SK-N-SH (cell line): ENCODE measurements at regions not wholly inside any gene's neighbourhood (a gene's known extent, or its start where the extent isn't known, plus 50 kb on each side); places are given as distances from the start of the nearest gene placed in this dataset.
"Not testable (repeated sequence)": the region's sequence is repeated elsewhere in the genome, so short reads cannot be mapped to it uniquely, and the experiment has no call there.

Experiments
- CTCF ChIA-PET: fragments of 300-600, 350-600 bp; formaldehyde crosslinking; extraction: SDS; loops from one replicate; lab custom pipeline; 2021; lab: Yijun Ruan, JAX
- POLR2A ChIA-PET: fragments of 350-600 bp; sonication (Branson Sonifier 250); formaldehyde crosslinking; extraction: SDS; loops from one replicate; lab custom pipeline; 2020; ENCODE audit warnings: antibody characterized with exemption, inconsistent platforms; lab: Yijun Ruan, JAX
- DNase-seq: peaks from one replicate; pipeline ENCODE4 v3.0.0; 2012
- H2AFZ ChIP-seq: fragments of 200-600 bp; sonication (generic); 2 replicates; pipeline ENCODE4 v1.8.1; 2016; ENCODE audit warnings: antibody characterized with exemption, mild to moderate bottlenecking, low read depth
- H3F3A ChIP-seq: fragments of 200-600 bp; sonication (generic); replicated peaks from 2 replicates; pipeline ENCODE3; 2016; ENCODE audit warnings: antibody characterized with exemption, mild to moderate bottlenecking; ENCODE audit not compliant: insufficient read depth
- H3K27ac ChIP-seq, 2 experiments: fragments of 200-500 bp in 1 of 2; fragments of 200-600 bp in 1 of 2; sonication (Bioruptor generic) in 1 of 2; sonication (generic), shearing (Covaris generic) in 1 of 2; 2 replicates each; pipeline versions ENCODE4 v1.5.1 to v1.6.1; 2014 to 2016; ENCODE audit warnings: low read depth in 2 of 2, inconsistent platforms in 1 of 2, low read length in 1 of 2, mild to moderate bottlenecking in 1 of 2, mixed read lengths in 1 of 2
- H3K27me3 ChIP-seq: fragments of 200-600 bp; sonication (generic), shearing (Covaris generic); 2 replicates; pipeline ENCODE4 v1.6.1; 2016; ENCODE audit warnings: mixed run types; ENCODE audit not compliant: insufficient read depth
- H3K36me3 ChIP-seq, 2 experiments: fragments of 200-500 bp in 1 of 2; fragments of 200-600 bp in 1 of 2; sonication (Bioruptor generic) in 1 of 2; sonication (generic) in 1 of 2; replicated peaks in 1 of 2; 2 replicates each; pipeline versions ENCODE3 to v1.5.1; 2014 to 2016; ENCODE audit warnings: low read length in 1 of 2, mild to moderate bottlenecking in 1 of 2; ENCODE audit not compliant: insufficient read depth in 2 of 2, control insufficient read depth in 1 of 2
- H3K4me1 ChIP-seq, 2 experiments: fragments of 200-500 bp in 1 of 2; fragments of 200-600 bp in 1 of 2; sonication (Bioruptor generic) in 1 of 2; sonication (generic), shearing (Covaris generic) in 1 of 2; 2 replicates each; pipeline versions ENCODE4 v1.5.1 to v1.6.1; 2014 to 2016; ENCODE audit warnings: low read depth in 1 of 2, low read length in 1 of 2, mixed run types in 1 of 2; ENCODE audit not compliant: insufficient read depth in 2 of 2, control insufficient read depth in 1 of 2
- H3K4me2 ChIP-seq: fragments of 200-600 bp; sonication (generic), shearing (Covaris generic); 2 replicates; pipeline ENCODE4 v1.6.1; 2017; ENCODE audit warnings: mixed run types
- H3K4me3 ChIP-seq, 2 experiments: fragments of 200-500 bp in 1 of 2; fragments of 200-600 bp in 1 of 2; sonication (Bioruptor generic) in 1 of 2; sonication (generic), shearing (Covaris generic) in 1 of 2; 2 replicates each; pipeline versions ENCODE4 v1.5.1 to v1.8.1; 2014 to 2016; ENCODE audit warnings: low read depth in 2 of 2, inconsistent platforms in 1 of 2, low read length in 1 of 2, mild to moderate bottlenecking in 1 of 2, mixed read lengths in 1 of 2, moderate library complexity in 1 of 2
- H3K79me2 ChIP-seq: fragments of 200-600 bp; sonication (generic); 2 replicates; pipeline ENCODE4 v1.8.1; 2017; ENCODE audit warnings: mild to moderate bottlenecking; ENCODE audit not compliant: insufficient read depth
- H3K9ac ChIP-seq: fragments of 200-600 bp; sonication (generic); 2 replicates; pipeline ENCODE4 v1.6.1; 2017; ENCODE audit warnings: mixed run types
- H3K9me2 ChIP-seq: fragments of 200-600 bp; sonication (generic); 2 replicates; pipeline ENCODE4 v1.6.1; 2017; ENCODE audit warnings: mixed run types
- H3K9me3 ChIP-seq: fragments of 200-600 bp; sonication (generic); 2 replicates; pipeline ENCODE4 v1.6.1; 2017; ENCODE audit warnings: mixed run types, mild to moderate bottlenecking, moderate library complexity
- H4K20me1 ChIP-seq: fragments of 200-600 bp; sonication (generic); 2 replicates; pipeline ENCODE4 v1.6.1; 2017; ENCODE audit warnings: mild to moderate bottlenecking, mixed run types; ENCODE audit not compliant: insufficient read depth
- ELF1 ChIP-seq: IDR thresholded peaks from 2 replicates; pipeline ENCODE4 v1.4.0; 2012
- EZH2phosphoT487 ChIP-seq: fragments of 200-600 bp; sonication (generic); IDR thresholded peaks from 2 replicates; pipeline ENCODE4 v1.6.1; 2017; ENCODE audit warnings: low read depth, mixed run types, mild to moderate bottlenecking, antibody characterized with exemption, moderate library complexity, borderline replicate concordance
- JUND ChIP-seq: IDR thresholded peaks from 2 replicates; pipeline ENCODE4 v1.4.0; 2012
- NFIC ChIP-seq: IDR thresholded peaks from 2 replicates; pipeline ENCODE4 v1.4.0; 2012; ENCODE audit warnings: borderline replicate concordance
- RAD21 ChIP-seq: IDR thresholded peaks from 2 replicates; pipeline ENCODE4 v1.6.1; 2012; ENCODE audit warnings: mild to moderate bottlenecking, low read length
- RFX5 ChIP-seq: IDR thresholded peaks from 2 replicates; pipeline ENCODE4 v1.6.1; 2012; ENCODE audit warnings: mild to moderate bottlenecking, improper control_type of control experiment, low read length
- USF1 ChIP-seq: IDR thresholded peaks from 2 replicates; pipeline ENCODE4 v1.4.0; 2012; ENCODE audit warnings: low read depth, borderline replicate concordance
- WGBS: methylation state at CpG from one replicate; pipeline ENCODE4 v1.1.6; 2017; ENCODE audit warnings: low lambda C conversion rate; 5-methylcytosine and 5-hydroxymethylcytosine counted together

- H3K9me3 ChIP-seq: no peaks in the 10 kb centered on the region
- TF ChIP-seq USF1 (no peak), RFX5 (no peak), ELF1 (no peak)
- H3K27me3 ChIP-seq: no peaks in the 10 kb centered on the region
- H3K4me3 ChIP-seq: no peak overlapping the region
- DNase-seq: no peak
- no peaks in the 10 kb centered on the region for H3K36me3 ChIP-seq
- no peak overlapping the region for H3K27ac ChIP-seq
- H3K4me2 ChIP-seq: no peak overlapping the region
- H3F3A ChIP-seq: no peaks in the 10 kb centered on the region
- ChIA-PET POLR2A (no interaction called here), CTCF (no interaction called here)
- H3K9me2 ChIP-seq: no peaks in the 10 kb centered on the region
- WGBS: 69% methylated on average over 2 of the region's 2 CpGs
- no peaks in the 10 kb centered on the region for H4K20me1 ChIP-seq
- H3K79me2 ChIP-seq: no peaks in the 10 kb centered on the region
- no peak overlapping the region for H3K9ac ChIP-seq
- H3K4me1 ChIP-seq: no peaks in the 10 kb centered on the region
- H2AFZ ChIP-seq: no peak overlapping the region
Observed at GRCh38 chr3:147705651-147706051, 296.5 kb downstream of the ZIC1 start.

- POLR2A ChIA-PET: not testable (repeated sequence)
- WGBS: 4% methylated on average over 1 of the region's 1 CpG
Observed at GRCh38 chr3:147710753-147711152, 301.6 kb downstream of the ZIC1 start.

GRCh38 chr3:147712357-147712756, 303.2 kb downstream of the ZIC1 start:
- Histone ChIP-seq H3K4me2 (no peak overlapping the region), H3K36me3 (no peaks in the 10 kb centered on the region), H3K79me2 (no peaks in the 10 kb centered on the region), H3K4me3 (no peak overlapping the region), H4K20me1 (no peaks in the 10 kb centered on the region), H3K9me2 (no peaks in the 10 kb centered on the region), H2AFZ (no peak overlapping the region), H3F3A (no peaks in the 10 kb centered on the region), H3K9ac (no peak overlapping the region), H3K9me3 (no peaks in the 10 kb centered on the region), H3K27me3 (no peaks in the 10 kb centered on the region), H3K27ac (no peak overlapping the region), H3K4me1 (no peaks in the 10 kb centered on the region)
- POLR2A ChIA-PET: no interaction called here
- TF ChIP-seq NFIC: no peak
- no peak for TF ChIP-seq RAD21
- TF ChIP-seq JUND: no peak
- no peak for TF ChIP-seq EZH2phosphoT487
- WGBS: 45% methylated on average over 5 of the region's 5 CpGs
- DNase-seq: no peak
- CTCF ChIA-PET: no interaction called here

More at GRCh38 chr3:147710753-147711152, 301.6 kb downstream of the ZIC1 start:
- not testable (repeated sequence) for H3K4me3 ChIP-seq, H2AFZ ChIP-seq, H4K20me1 ChIP-seq, H3K4me1 ChIP-seq, H3K9me2 ChIP-seq, H3K79me2 ChIP-seq, H3F3A ChIP-seq, H3K9ac ChIP-seq, H3K4me2 ChIP-seq, H3K9me3 ChIP-seq, H3K27me3 ChIP-seq, H3K36me3 ChIP-seq, DNase-seq, H3K27ac ChIP-seq
- CTCF ChIA-PET: interaction anchor here (0.6 kb wide), 1 partner anchor 693 kb away, joined by 3 read pairs; no protein-coding TSS in a partner anchor

- H3K4me1 ChIP-seq, H3K9me2 ChIP-seq, CTCF ChIA-PET, H3K36me3 ChIP-seq, H3K9ac ChIP-seq, H4K20me1 ChIP-seq, DNase-seq, H3K27ac ChIP-seq, H3K27me3 ChIP-seq, H3F3A ChIP-seq, H2AFZ ChIP-seq, H3K4me3 ChIP-seq, H3K79me2 ChIP-seq, H3K4me2 ChIP-seq, H3K9me3 ChIP-seq, POLR2A ChIA-PET: not testable (repeated sequence)
- WGBS: 42% methylated on average over 3 of the region's 5 CpGs
Observed at GRCh38 chr3:147712758-147713157, 303.6 kb downstream of the ZIC1 start.
